GM19455 (cell line): ENCODE measurements at regions not wholly inside any gene's neighbourhood (a gene's known extent, or its start where the extent isn't known, plus 50 kb on each side); places are given as distances from the start of the nearest gene placed in this dataset.

Experiments used
- ATAC-seq: cut with Tn5 transposase; IDR thresholded peaks from one replicate; pipeline ENCODE4 v1.9.1; 2021; ENCODE audit not compliant: unreplicated experiment

- ATAC-seq, result no peak
These were observed 127.5 kb downstream of the RFC3 start for GRCh38 chr13:33945477-33945876.

GRCh38 chr13:33953203-33953602 is 135.3 kb downstream of the RFC3 start:
- no peak for ATAC-seq

GRCh38 chr13:33953781-33954180 is 135.8 kb downstream of the RFC3 start:
- ATAC-seq, result no peak

GRCh38 chr13:33956346-33956745 is 138.4 kb downstream of the RFC3 start:
- no peak for ATAC-seq

- ATAC-seq, result no peak
These were observed 139.6 kb downstream of the RFC3 start for GRCh38 chr13:33957497-33957905.

GRCh38 chr13:33958964-33959363 is 141.0 kb downstream of the RFC3 start:
- no peak for ATAC-seq

- no peak for ATAC-seq
These were observed 145.2 kb downstream of the RFC3 start for GRCh38 chr13:33963134-33963533.

GRCh38 chr13:33963895-33964294 is 145.9 kb downstream of the RFC3 start:
- no peak for ATAC-seq

- ATAC-seq, result no peak
These were observed 150.9 kb downstream of the RFC3 start for GRCh38 chr13:33968520-33969507.

GRCh38 chr13:33970746-33971561 is 153.0 kb downstream of the RFC3 start:
- no peak for ATAC-seq

- no peak for ATAC-seq
These were observed 153.5 kb downstream of the RFC3 start for GRCh38 chr13:33971562-33971819.

GRCh38 chr13:33973194-33973593 is 155.2 kb downstream of the RFC3 start:
- no peak for ATAC-seq

GRCh38 chr13:33976965-33977364 is 159.0 kb downstream of the RFC3 start:
- no peak for ATAC-seq

- ATAC-seq, result no peak
These were observed 160.7 kb downstream of the RFC3 start for GRCh38 chr13:33978653-33979052.

- ATAC-seq, result no peak
These were observed 175.0 kb downstream of the RFC3 start for GRCh38 chr13:33992881-33993336.

GRCh38 chr13:33994198-33994597 is 176.2 kb downstream of the RFC3 start:
- peak; percentile 63 for ATAC-seq

- no peak for ATAC-seq
These were observed 177.0 kb downstream of the RFC3 start for GRCh38 chr13:33994826-33995502.

GRCh38 chr13:33996636-33997035 is 178.7 kb downstream of the RFC3 start:
- no peak for ATAC-seq

GRCh38 chr13:33997574-33997973 is 179.6 kb downstream of the RFC3 start:
- ATAC-seq, result no peak

- no peak for ATAC-seq
These were observed 182.1 kb downstream of the RFC3 start for GRCh38 chr13:33999811-34000605.

- ATAC-seq, result no peak
These were observed 183.0 kb downstream of the RFC3 start for GRCh38 chr13:34000955-34001354.
